ENCODE measurements at regions not wholly inside any gene's neighbourhood (a gene's known extent, or its start where the extent isn't known, plus 50 kb on each side); places are given as distances from the start of the nearest gene placed in this dataset.

- in situ Hi-C loops (cut with MboI; ENCODE audit: low sequenced_read_pairs) = no loop called here
- dilution Hi-C loops (cut with HindIII; ENCODE audit: low sequenced_read_pairs, unreplicated experiment) = no loop called here
- no peak for TF ChIP-seq ELK1 (IDR thresholded peaks at IDR 0.05; ENCODE audit: borderline replicate concordance, low read depth, low read length)
- TF ChIP-seq POLR2A (IDR thresholded peaks at IDR 0.05; ENCODE audit: low read depth, low read length) = no peak
- no peak for TF ChIP-seq CEBPB (IDR thresholded peaks at IDR 0.05; ENCODE audit: low read depth, low read length)
- H3K4ac ChIP-seq (ENCODE audit: low read depth, low read length) = 0 out of 2 replicates have a peak overlapping the region, but pooled peaks have one; percentile 20
- no peak overlapping the region for H3K27ac ChIP-seq (ENCODE audit: insufficient read depth, low read length)
- H3K18ac ChIP-seq (ENCODE audit: low read depth, low read length) = no peak overlapping the region
- no peaks in the 10 kb centered on the region for H3K27me3 ChIP-seq (ENCODE audit: control insufficient read depth, insufficient read depth, low read length)
- no peaks in the 10 kb centered on the region for H4K20me1 ChIP-seq (ENCODE audit: insufficient read depth, low read length)
- H2BK20ac ChIP-seq (ENCODE audit: low read depth, low read length) = no peak overlapping the region
- ChIA-PET CTCF (no interaction called here), POLR2A (ENCODE audit: unreplicated experiment) (no interaction called here)
- H2AFZ ChIP-seq (replicated peaks; ENCODE audit: low read length, poor library complexity) = no peak overlapping the region
- BruUV-seq (replicated peaks) = no TSS peak
- WGBS, 2 experiments (ENCODE audit: extremely low coverage in 2 of 2, insufficient read length in 1 of 2) = 100% methylated on average over 1 of the region's 4 CpGs; no CpG with 5 or more reads in 1 of the 2 experiments
- no peaks in the 10 kb centered on the region for H3K36me3 ChIP-seq (ENCODE audit: control insufficient read depth, insufficient read depth, low read length)
- H3K79me1 ChIP-seq (ENCODE audit: low read depth in 1 of 2, low read length in 2 of 2) = no peaks in the 10 kb centered on the region
- no peak overlapping the region for H3K23ac ChIP-seq (ENCODE audit: low read depth, low read length)
- H4K8ac ChIP-seq (ENCODE audit: low read depth in 2 of 2, low read length in 2 of 2) = no peak overlapping the region
- H2BK5ac ChIP-seq (ENCODE audit: low read depth, low read length, poor library complexity, severe bottlenecking) = no peak overlapping the region
- peak overlapping the region; percentile 24; the same call in 1 of the 2 replicates for H2AK5ac ChIP-seq (ENCODE audit: low read depth, low read length)
- H3K4me1 ChIP-seq (ENCODE audit: control insufficient read depth, insufficient read depth, low read length) = peaks cover 8% of the 10 kb centered on the region
- no peak overlapping the region for H3K4me2 ChIP-seq (ENCODE audit: low read depth, low read length)
- DNase-seq (no peak), ATAC-seq (ENCODE audit: low read depth) (no peak)
- no peak overlapping the region for H3K4me3 ChIP-seq (ENCODE audit: insufficient read depth, low read depth, low read length)
- H4K5ac ChIP-seq (ENCODE audit: low read depth, low read length) = no peak overlapping the region
- no peak overlapping the region for H4K91ac ChIP-seq (ENCODE audit: insufficient read depth, low read depth, low read length)
- no peak overlapping the region for H3K9ac ChIP-seq (ENCODE audit: low read depth, low read length)
- H2BK120ac ChIP-seq (ENCODE audit: low read depth, low read length) = peak overlapping the region; percentile 11; the same call in 1 of the 2 replicates
- peaks cover 2% of the 10 kb centered on the region; the same call in 1 of the 2 replicates for H3K9me1 ChIP-seq (ENCODE audit: insufficient read depth, low read length)
- no peaks in the 10 kb centered on the region; the same call in 1 of the 2 replicates for H3K9me3 ChIP-seq (ENCODE audit: control insufficient read depth, insufficient read depth, low read length)
- no peak overlapping the region for H3K56ac ChIP-seq (ENCODE audit: extremely low read depth, insufficient read depth, low read length)
- H3K14ac ChIP-seq (replicated peaks; ENCODE audit: low read depth, low read length) = 0 out of 2 replicates have a peak overlapping the region, but pooled peaks have one; percentile 55
- H2AK9ac ChIP-seq (replicated peaks; ENCODE audit: low read depth, low read length, poor library complexity) = no peak overlapping the region
- peak overlapping the region; percentile 62; the same call in 1 of the 3 replicates for H2BK15ac ChIP-seq (ENCODE audit: low read depth, low read length)
- intact Hi-C loops (cut with micrococcal nuclease) = loop anchor here (5.0 kb wide), 1 partner anchor 589 kb away; no protein-coding TSS in a partner anchor
These were observed 108.3 kb upstream of the PLEKHA5 start for GRCh38 chr12:19021240-19021639.

Data from IMR-90 (cell line).